ENCODE measurements at regions not wholly inside any gene's neighbourhood (a gene's known extent, or its start where the extent isn't known, plus 50 kb on each side); places are given as distances from the start of the nearest gene placed in this dataset.

DNA sequence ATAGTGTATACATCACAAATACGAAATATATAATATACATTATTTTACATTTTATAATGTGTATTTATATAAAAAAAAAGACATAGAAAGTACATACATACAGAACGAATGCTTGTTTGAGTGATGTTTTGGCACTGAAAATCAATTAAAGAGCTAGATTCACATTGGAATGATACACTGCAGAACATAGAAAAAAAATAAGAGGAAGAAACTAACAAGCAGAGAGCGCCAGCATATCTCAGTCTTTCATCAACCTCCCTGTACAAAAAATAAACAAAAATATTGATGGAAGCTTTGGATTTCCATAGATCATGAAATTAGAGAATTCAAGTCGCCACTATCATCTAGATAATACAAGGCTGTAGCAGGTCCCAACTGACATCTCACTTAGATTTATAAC, 420.6 kb downstream of the CENPC start:
- no peak for TF ChIP-seq EP300 (IDR thresholded peaks at IDR 0.05; ENCODE audit: borderline replicate concordance in 1 of 2, low read depth in 1 of 2, low read length in 1 of 2)
- no peak for TF ChIP-seq TEAD4 (IDR thresholded peaks at IDR 0.05; ENCODE audit: borderline replicate concordance, insufficient read depth)
- TF ChIP-seq POLR2AphosphoS5 (IDR thresholded peaks at IDR 0.05; ENCODE audit: low read depth, low read length) = no peak
- TF ChIP-seq, protein P1, sequence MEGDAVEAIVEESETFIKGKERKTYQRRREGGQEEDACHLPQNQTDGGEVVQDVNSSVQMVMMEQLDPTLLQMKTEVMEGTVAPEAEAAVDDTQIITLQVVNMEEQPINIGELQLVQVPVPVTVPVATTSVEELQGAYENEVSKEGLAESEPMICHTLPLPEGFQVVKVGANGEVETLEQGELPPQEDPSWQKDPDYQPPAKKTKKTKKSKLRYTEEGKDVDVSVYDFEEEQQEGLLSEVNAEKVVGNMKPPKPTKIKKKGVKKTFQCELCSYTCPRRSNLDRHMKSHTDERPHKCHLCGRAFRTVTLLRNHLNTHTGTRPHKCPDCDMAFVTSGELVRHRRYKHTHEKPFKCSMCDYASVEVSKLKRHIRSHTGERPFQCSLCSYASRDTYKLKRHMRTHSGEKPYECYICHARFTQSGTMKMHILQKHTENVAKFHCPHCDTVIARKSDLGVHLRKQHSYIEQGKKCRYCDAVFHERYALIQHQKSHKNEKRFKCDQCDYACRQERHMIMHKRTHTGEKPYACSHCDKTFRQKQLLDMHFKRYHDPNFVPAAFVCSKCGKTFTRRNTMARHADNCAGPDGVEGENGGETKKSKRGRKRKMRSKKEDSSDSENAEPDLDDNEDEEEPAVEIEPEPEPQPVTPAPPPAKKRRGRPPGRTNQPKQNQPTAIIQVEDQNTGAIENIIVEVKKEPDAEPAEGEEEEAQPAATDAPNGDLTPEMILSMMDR (IDR thresholded peaks at IDR 0.05) = no peak
- TF ChIP-seq NRF1 (IDR thresholded peaks at IDR 0.05; ENCODE audit: low read depth, low read length) = no peak
- TF ChIP-seq RFX5 (IDR thresholded peaks at IDR 0.05; ENCODE audit: low read length) = no peak

Measured in SK-N-SH (cell line).